NCI-H510A (cell line): ENCODE measurements at regions not wholly inside any gene's neighbourhood (a gene's known extent, or its start where the extent isn't known, plus 50 kb on each side); places are given as distances from the start of the nearest gene placed in this dataset.

Source experiments
- DNase-seq: peaks from one replicate; lab custom pipeline; 2025; lab: John Stamatoyannopoulos, UW

GRCh38 chr11:23364076-23364475 is 503.8 kb upstream of the CCDC179 start:
- DNase-seq: no peak

- no peak for DNase-seq
These were observed 510.5 kb upstream of the CCDC179 start for GRCh38 chr11:23370580-23371275.

- no peak for DNase-seq
These were observed 517.6 kb upstream of the CCDC179 start for GRCh38 chr11:23377909-23378308.

- DNase-seq: no peak
These were observed 530.8 kb upstream of the CCDC179 start for GRCh38 chr11:23391031-23391430.

GRCh38 chr11:23398052-23398451 is 537.8 kb upstream of the CCDC179 start:
- peak; percentile 44 for DNase-seq

- DNase-seq: no peak
These were observed 539.7 kb upstream of the CCDC179 start for GRCh38 chr11:23399995-23400394.

- DNase-seq: no peak
These were observed 543.2 kb upstream of the CCDC179 start for GRCh38 chr11:23403210-23404185.

GRCh38 chr11:23404225-23405160 is 544.2 kb upstream of the CCDC179 start:
- no peak for DNase-seq

GRCh38 chr11:23405350-23405937 is 545.2 kb upstream of the CCDC179 start:
- DNase-seq: no peak

GRCh38 chr11:23406131-23406819 is 546.0 kb upstream of the CCDC179 start:
- no peak for DNase-seq

- DNase-seq: no peak
These were observed 552.8 kb upstream of the CCDC179 start for GRCh38 chr11:23413057-23413456.

- DNase-seq: no peak
These were observed 562.8 kb upstream of the CCDC179 start for GRCh38 chr11:23423104-23423503.

GRCh38 chr11:23423656-23424055 is 563.4 kb upstream of the CCDC179 start:
- no peak for DNase-seq

GRCh38 chr11:23425381-23425780 is 565.1 kb upstream of the CCDC179 start:
- no peak for DNase-seq

- no peak for DNase-seq
These were observed 569.3 kb upstream of the CCDC179 start for GRCh38 chr11:23429569-23429968.

GRCh38 chr11:23453522-23453921 is 593.2 kb upstream of the CCDC179 start:
- no peak for DNase-seq

GRCh38 chr11:23455321-23455891 is 595.1 kb upstream of the CCDC179 start:
- DNase-seq: no peak

- DNase-seq: no peak
These were observed 597.4 kb upstream of the CCDC179 start for GRCh38 chr11:23457641-23458040.

GRCh38 chr11:23471878-23472277 is 611.6 kb upstream of the CCDC179 start:
- no peak for DNase-seq

GRCh38 chr11:23473782-23474181 is 613.5 kb upstream of the CCDC179 start:
- DNase-seq: no peak

GRCh38 chr11:23480736-23481135 is 620.5 kb upstream of the CCDC179 start:
- no peak for DNase-seq
